Activated CD8-positive, alpha-beta memory T cell treated with anti-CD3 and anti-CD28 coated beads for 24 hours (primary cell): ENCODE measurements at regions not wholly inside any gene's neighbourhood (a gene's known extent, or its start where the extent isn't known, plus 50 kb on each side); places are given as distances from the start of the nearest gene placed in this dataset.

Source experiments
- DNase-seq: peaks from one replicate; pipeline ENCODE4 v3.0.0-alpha.2; 2020

DNA sequence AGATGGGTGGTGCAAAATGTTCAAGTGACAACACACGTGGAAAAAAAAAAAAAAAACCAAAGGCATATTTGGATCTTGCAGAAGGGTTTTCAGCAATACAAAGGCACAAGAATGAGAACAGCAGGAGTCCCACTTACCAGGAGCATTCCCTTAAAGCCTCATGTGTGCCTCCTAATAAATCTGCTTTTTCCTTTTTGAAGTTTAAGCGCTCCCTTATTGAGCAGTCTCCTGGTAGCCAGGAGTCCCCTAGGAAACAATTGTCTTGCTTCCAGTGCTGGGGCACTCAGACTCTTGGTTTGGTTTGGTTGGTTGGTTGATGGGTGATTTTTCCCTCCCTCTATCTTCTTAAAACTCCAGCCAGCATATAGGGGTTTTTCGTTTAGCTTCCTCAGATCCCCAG lies 321.8 kb upstream of the NFE2L3 start:
- no peak for DNase-seq

DNA sequence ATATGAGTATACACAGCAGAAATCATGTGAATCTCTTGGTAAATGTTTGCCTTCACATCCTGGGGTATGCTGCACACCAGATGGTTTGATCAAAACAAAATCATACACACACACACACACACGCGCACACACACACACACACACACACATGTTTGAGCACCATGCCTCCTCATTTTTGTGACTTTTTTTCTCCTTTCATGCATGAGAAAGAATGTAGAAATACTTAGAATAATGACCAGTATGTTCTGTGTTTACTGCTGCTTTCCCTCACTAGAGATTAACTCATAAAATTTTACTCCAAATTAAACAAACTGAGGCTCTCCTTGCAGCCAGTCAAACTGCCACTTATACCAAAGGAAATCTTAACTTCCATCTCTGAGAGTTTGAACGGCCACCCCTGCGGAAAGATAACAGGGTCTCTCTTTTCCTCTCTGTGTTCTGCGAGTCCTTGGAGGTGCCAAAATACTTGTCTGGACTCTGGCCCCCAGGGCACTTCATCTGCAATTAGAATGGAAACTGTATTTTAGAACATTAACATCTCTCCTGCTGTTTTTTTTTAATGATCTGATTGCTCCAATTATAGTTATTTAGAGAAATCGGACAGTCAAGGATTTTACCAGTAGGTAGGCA lies 320.8 kb upstream of the NFE2L3 start:
- no peak for DNase-seq

DNA sequence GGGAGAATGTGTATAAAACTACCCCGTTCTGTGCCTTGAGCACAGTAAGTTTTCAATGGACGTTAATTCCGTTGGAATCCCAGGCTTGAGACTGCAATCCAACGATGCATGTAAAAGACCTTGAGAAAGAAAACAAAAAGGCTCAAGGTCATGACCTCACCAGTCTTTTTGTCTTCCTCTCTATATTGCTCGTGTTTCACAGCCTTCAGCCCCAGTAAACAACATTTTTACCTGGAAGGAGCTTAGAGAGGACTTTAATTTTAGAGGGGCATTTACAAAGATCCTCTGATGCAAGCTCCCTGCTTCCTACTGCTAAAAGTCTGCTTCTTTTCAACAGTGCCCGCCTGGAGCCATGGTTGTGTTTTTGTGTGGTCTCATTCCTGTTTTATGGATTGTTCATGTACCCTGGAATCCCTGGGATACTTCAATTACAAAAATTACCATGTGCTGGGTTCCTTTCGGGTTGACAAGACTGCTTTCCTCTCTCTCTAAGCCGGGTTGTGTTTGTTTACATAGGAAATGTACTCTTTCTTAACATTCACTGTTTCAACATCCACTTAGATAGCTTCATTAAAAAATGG lies 320.1 kb upstream of the NFE2L3 start:
- DNase-seq = no peak

- no peak for DNase-seq
These were observed 319.5 kb upstream of the NFE2L3 start for GRCh38 chr7:25832456-25832855.

- DNase-seq = no peak
These were observed 319.1 kb upstream of the NFE2L3 start for GRCh38 chr7:25832929-25833328.

DNA sequence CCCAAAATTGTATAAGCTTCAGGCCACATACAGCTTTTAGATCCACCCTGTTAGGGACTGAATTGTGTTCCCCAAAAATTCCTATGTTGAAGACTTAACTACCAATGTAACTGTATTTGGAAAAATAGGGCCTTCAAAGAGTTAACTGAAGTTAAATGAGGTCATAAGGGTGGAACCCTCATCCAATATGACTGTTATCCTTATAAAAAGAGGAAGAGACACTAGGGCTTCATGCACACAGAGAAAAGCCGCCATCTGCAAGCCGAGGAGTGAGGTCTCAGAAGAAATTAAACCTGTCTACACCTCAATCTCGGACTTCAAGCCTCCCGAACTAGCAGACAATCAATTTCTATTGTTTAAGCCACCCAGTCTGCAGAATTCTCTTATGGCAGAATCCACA lies 317.9 kb upstream of the NFE2L3 start:
- no peak for DNase-seq

DNA sequence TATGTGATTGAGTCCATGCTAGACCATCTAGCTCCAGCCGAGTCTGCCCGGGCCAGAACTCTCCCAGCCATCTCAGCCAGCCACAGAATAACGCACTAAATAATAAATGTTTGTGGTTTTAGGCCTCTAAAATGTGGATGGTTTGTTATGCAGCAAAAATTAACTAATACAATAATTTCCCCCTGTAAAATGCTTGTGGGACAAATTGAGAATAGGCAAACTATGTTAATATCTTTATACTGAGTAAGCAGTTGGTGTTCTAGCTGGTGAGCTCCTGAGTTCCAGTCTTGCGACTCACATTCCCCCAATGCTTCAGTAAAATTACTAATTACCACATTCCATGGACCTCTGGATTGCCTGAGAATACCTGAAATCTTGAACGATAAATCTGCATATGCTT lies 316.8 kb upstream of the NFE2L3 start:
- no peak for DNase-seq

GRCh38 chr7:25839084-25839769 lies 312.8 kb upstream of the NFE2L3 start:
- DNase-seq = no peak

GRCh38 chr7:25840209-25840792 lies 311.7 kb upstream of the NFE2L3 start:
- no peak for DNase-seq

DNA sequence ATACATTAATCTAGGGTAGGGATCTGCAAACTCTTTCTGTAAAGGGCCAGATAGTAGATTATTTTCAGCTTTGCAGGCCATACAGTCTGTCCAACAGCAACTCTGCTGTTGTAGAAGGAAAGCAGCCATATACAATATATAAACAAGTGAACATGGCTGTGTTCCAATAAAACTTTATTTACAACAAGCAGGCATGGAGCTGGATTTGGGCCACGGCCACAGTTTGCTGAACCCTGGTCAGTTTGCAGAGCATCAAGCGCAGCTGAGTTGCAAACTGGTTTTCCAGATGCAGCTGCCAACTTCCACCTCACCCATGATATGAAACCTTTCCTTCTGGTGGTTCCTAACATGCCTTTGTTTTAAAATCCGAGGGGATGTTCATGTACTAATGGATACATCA lies 310.4 kb upstream of the NFE2L3 start:
- no peak for DNase-seq

DNA sequence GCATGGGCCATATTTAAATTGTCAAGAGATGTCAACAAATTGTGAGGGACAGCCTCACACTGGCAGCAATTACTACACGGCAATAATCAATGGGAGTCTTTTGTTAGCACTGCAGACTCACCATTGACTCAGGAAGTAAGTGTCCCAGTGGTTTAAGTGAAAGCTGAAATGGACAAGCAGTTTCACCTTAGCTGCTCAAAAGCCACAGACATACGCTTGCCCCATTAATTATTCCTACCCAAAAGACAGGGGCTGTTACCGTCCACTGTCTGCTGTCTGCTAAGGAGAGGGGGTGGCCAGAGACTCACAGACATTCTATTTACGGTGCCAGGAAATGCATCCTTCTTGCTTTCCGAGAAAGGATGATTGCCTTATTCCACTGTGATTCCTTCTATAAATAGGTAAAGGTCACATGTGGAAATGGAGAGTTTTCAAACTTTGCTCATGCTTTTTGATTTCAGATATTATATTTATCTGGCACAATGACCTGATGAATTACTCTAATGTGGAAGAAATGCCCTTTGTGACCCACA lies 309.7 kb upstream of the NFE2L3 start:
- DNase-seq = no peak

GRCh38 chr7:25843467-25843866 lies 308.5 kb upstream of the NFE2L3 start:
- no peak for DNase-seq

DNA sequence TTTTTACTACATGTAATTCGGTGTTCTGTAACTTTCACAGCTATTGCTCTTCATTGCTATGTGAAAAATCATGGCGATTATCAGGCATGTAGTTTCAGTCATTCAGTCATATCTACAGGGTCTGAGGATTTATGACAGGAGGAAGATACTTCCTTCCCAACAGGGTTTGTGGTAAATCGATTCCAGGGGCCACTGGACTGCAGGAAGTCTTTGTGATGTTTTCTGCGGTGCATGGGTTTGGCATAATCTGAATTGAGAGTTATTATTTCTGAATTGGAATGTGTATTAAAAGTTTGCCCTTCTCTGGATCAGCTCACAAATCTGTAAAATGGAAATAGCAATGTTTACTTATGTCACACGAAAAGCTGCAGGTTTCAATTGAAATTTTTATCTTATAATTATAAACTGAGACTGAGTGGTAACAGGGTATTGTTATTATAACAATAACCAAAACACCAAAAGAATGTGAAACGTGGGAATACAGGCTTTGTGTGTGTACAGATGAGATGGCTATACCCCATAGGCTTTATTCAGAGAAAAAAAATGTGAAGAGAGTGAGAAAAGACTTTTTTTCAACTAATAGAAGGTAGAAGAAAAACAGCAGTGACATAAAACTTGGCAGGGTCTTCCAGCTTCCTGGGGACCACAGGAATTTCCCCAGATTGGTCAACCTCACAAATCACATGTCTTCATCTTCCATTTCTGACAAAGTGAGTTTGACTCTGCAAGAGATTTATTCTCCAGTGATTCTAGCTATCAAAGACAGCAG lies 307.7 kb upstream of the NFE2L3 start:
- DNase-seq = no peak

DNA sequence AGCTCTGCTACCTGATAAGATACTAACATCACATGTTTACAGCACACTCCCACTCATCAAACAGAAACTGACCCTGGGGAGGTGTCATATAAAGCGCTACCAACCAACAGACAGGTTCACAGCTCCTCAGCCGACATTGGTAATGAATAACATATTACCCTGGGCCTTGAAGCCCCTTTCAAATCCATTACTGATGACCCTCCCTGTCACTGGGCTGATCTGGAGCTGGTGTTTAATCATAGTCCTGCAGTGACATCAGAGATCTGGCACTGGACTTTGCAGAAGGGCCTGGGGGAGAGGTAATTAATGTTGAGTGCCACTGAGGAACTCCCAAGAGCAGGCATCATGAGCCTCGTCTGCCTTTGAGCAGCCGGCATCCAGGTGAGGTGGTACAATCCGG lies 306.5 kb upstream of the NFE2L3 start:
- DNase-seq = no peak

GRCh38 chr7:25846722-25847121 lies 305.3 kb upstream of the NFE2L3 start:
- no peak for DNase-seq

- no peak for DNase-seq
These were observed 304.5 kb upstream of the NFE2L3 start for GRCh38 chr7:25847336-25848070.

- no peak for DNase-seq
These were observed 302.4 kb upstream of the NFE2L3 start for GRCh38 chr7:25849500-25850184.

DNA sequence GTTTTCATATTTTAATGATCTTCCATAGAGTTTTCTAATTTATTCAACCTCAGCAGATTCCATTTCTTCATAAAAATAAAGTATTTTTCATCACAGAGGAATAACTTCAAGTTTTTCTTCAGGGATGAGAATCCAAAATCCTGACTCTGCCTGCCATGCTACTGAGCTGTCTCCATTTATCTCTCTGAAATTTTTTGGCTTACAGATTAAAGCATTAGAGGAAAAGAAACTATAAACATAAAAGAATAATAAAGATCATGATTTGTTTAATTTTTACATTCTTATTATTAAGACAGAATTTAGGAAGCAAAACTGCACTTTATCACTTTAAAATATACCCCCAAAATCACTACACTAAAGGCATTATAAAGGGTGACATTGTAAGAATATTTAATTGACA lies 301.8 kb upstream of the NFE2L3 start:
- no peak for DNase-seq

DNA sequence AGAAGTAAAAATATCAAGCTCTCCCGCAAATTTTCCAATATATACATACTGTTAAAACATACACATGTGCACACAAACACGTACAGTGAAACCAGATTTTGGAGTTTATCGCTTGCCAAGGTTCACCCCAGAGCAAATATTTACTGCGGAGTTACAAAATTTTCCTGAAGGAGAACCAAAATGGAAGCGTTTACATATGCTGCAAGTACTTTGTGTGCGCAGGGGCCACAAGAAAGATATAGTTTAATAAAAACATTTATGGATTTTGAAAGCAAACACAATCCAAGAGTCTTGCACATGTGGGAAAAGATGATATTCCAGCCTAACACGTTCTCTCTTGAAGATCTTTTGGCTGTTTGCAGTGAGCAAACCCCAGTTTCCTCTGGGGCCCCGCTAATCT lies 301.3 kb upstream of the NFE2L3 start:
- no peak for DNase-seq

- DNase-seq = peak; percentile 78
These were observed 300.4 kb upstream of the NFE2L3 start for GRCh38 chr7:25851332-25852210.
